Fibroblast of the aortic adventitia (primary cell): ENCODE measurements at regions not wholly inside any gene's neighbourhood (a gene's known extent, or its start where the extent isn't known, plus 50 kb on each side); places are given as distances from the start of the nearest gene placed in this dataset.

Source experiments
- DNase-seq: peaks from one replicate; pipeline ENCODE4 v3.0.0-alpha.2; 2010; ENCODE audit warnings: low read depth
- H3K4me3 ChIP-seq: 2 replicates; pipeline ENCODE4 v1.5.1; 2011; ENCODE audit warnings: low read depth, mild to moderate bottlenecking, control low read depth, low read length, moderate library complexity
- TF ChIP-seq, protein P1 (sequence below): IDR thresholded peaks from 2 replicates; pipeline ENCODE4 v1.5.1; 2011; ENCODE audit warnings: mild to moderate bottlenecking, low read length, control low read depth, inconsistent platforms; ENCODE audit not compliant: insufficient read depth

DNA sequence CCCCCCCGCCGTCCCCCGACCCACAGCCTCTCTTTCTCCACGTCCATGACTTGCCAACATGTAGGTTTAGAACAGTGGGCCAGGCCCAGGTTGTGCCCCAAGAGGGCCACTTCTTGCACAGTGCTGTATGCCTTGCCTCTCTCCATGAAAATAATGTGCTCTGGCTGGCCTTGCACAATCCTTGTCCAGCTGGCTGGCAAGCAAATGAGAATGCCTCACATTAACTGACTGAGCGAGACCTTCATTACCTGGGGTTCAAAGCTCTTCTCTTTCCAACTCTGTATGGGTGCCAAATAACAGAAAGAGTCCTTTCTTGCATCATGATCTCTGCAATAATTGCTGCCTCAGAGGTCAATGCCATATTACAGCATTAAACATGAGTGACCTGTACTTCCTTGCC, 416.6 kb downstream of the FGF13 start:
- DNase-seq = no peak
- H3K4me3 ChIP-seq = no peak overlapping the region
- TF ChIP-seq, protein P1, sequence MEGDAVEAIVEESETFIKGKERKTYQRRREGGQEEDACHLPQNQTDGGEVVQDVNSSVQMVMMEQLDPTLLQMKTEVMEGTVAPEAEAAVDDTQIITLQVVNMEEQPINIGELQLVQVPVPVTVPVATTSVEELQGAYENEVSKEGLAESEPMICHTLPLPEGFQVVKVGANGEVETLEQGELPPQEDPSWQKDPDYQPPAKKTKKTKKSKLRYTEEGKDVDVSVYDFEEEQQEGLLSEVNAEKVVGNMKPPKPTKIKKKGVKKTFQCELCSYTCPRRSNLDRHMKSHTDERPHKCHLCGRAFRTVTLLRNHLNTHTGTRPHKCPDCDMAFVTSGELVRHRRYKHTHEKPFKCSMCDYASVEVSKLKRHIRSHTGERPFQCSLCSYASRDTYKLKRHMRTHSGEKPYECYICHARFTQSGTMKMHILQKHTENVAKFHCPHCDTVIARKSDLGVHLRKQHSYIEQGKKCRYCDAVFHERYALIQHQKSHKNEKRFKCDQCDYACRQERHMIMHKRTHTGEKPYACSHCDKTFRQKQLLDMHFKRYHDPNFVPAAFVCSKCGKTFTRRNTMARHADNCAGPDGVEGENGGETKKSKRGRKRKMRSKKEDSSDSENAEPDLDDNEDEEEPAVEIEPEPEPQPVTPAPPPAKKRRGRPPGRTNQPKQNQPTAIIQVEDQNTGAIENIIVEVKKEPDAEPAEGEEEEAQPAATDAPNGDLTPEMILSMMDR = no peak

DNA sequence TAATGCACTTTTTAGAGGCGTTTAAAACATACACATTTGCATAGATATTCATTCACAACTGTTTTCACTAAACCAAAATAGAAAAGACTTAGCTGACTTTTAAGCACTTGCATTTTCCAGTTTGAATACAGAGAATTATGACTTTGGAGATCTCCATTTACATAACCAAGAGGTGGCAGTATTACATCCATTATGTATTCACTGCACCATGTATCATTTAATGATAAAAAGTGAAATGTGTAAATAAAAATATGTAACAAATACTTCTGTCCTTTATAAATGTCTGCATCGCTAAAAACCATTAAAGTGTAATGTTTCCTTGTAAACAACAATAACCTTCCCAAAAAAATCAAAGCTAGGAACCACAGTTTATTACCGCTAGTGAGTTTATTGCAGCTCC, 413.2 kb downstream of the FGF13 start:
- H3K4me3 ChIP-seq = no peak overlapping the region
- no peak for DNase-seq
- TF ChIP-seq, protein P1 = no peak

DNA sequence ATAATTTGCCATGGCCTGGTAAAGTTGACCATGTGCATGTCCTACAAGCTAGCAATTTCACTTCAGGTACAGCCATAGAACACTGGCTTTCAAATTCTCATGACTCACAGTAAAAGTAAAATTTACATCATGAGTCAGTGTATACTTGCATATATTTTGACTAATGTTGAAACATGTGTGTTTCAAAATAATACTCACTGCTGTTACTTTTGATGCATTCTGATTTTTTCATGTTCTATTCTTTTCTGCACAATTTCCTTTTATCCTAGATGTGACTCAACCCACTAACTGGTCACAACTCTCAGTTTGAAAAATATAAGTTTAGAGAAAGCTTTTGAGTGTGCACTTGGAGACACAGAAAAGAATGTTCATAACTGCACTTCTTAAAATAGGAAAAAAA, 365.7 kb downstream of the FGF13 start:
- no peak for DNase-seq
- H3K4me3 ChIP-seq = no peak overlapping the region
- TF ChIP-seq, protein P1 = no peak

DNA sequence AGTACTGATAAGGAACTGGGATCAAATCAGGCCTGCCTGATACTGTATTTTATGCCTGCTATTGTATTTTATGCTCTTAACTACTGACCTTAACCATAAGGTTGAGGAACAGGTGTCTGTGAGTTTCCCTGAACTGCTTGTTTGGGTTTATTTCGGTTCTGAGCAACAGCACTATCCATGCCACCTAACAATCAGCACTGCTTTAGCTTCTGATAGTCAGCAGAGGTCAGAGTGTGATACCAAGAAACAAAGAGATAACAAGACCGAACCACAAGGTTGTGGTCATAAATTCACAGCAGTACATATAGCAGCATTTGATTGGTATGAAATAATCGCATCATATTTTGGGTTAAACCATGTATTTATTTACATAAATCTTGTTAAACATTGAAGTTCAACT, 362.2 kb downstream of the FGF13 start:
- DNase-seq = no peak
- no peak overlapping the region for H3K4me3 ChIP-seq

DNA sequence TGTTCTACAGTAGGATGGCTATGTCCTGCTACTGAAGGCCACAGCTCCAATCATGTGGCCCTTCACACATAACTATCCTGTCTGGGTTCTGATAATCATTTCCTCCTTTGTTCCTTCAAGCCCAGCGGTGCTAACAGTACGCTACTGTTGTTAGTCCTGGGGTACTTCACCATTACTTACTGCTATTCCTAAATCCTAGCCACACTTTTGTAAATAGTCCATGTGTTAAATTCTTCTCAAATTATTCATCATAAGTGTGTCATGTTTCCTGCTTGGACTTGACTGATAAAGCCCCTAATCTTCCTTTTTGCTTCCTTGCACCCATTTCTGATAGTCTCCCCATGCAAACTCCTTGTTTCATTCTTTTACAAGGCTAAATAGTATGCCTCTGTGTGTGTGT, 332.6 kb downstream of the FGF13 start:
- no peak for DNase-seq
- H3K4me3 ChIP-seq = no peak overlapping the region
- TF ChIP-seq, protein P1 = no peak

More for the DNA sequence above, 362.2 kb downstream of the FGF13 start:
- TF ChIP-seq, protein P1 = no peak

DNA sequence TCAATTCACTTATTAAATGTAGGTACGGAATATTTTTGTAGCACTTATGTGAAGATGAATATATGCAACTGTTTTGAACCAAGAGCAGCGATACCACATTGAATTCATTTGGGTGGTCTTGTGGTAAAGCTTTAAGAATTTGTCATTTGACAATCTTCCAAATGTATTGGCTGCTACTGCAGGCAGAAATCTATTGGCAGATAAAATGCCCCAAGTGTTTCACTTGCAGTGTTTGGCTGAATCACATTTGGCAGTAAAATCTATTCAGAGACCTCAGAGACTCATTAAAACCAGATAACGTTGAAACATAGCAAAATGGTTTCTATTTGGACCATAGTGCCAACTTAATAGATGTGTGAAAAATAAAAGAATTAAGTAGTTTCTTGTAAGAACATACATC, 303.4 kb downstream of the FGF13 start:
- no peak for DNase-seq
- H3K4me3 ChIP-seq = no peak overlapping the region
- TF ChIP-seq, protein P1 = no peak

DNA sequence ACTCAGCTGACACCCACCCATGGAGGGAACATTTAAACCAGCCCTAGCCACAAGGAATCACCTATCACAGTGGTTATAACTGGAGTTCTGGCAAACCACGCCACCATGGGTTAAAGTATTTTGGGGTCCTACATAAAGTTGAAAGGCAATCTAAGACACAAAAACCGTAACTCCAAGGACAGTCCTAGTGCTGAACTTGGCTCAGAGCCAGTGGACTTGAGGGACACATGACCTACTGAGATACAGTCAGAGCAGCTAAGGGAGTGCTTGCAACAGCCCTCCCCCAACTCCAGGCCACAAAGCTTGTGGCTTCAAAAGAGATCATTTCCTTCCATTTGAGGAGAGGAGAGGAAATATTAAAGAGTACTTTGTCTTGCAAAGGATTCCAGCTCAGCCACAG, 300.5 kb downstream of the FGF13 start:
- no peak for DNase-seq
- TF ChIP-seq, protein P1 = no peak
- no peak overlapping the region for H3K4me3 ChIP-seq
